Thyroid gland (tissue), 4 donors: ENCODE measurements at regions not wholly inside any gene's neighbourhood (a gene's known extent, or its start where the extent isn't known, plus 50 kb on each side); places are given as distances from the start of the nearest gene placed in this dataset.

Experiments used
- CTCF ChIP-seq, 6 experiments: fragments of 200-600 bp in 3 of 6; fragments of 450-650 bp in 3 of 6; sonication (generic) in 3 of 6; IDR thresholded peaks; one replicate each; pipeline ENCODE4 v1.5.1; 2016 to 2019; ENCODE audit warnings: antibody characterized with exemption in 6 of 6, mild to moderate bottlenecking in 2 of 6, inconsistent platforms in 1 of 6, moderate library complexity in 1 of 6
- POLR2A ChIP-seq, 2 donors: fragments of 450-650 bp; IDR thresholded peaks; one replicate each; pipeline ENCODE4 v1.6.1; 2017; ENCODE audit warnings: antibody characterized with exemption in 2 of 2, mild to moderate bottlenecking in 2 of 2, moderate library complexity in 1 of 2

GRCh38 chr7:17408245-17408903 lies 109.9 kb downstream of the AHR start:
- TF ChIP-seq POLR2A (IDR thresholded peaks at IDR 0.05) (no peak), CTCF (IDR thresholded peaks at IDR 0.05) (no peak)
